ENCODE measurements at regions not wholly inside any gene's neighbourhood (a gene's known extent, or its start where the extent isn't known, plus 50 kb on each side); places are given as distances from the start of the nearest gene placed in this dataset.

GRCh38 chr2:123144082-123144481, 881.0 kb upstream of the CNTNAP5 start:
- intact Hi-C loops (cut with micrococcal nuclease): no loop called here
- ChIA-PET POLR2A (no interaction called here), CTCF (interaction anchor here (1.1 to 1.4 kb wide), 2 partner anchors 10 to 15 kb away, joined by 3 read pairs; no protein-coding TSS in a partner anchor)
- no peak overlapping the region for H3K4me3 Mint-ChIP-seq (ENCODE audit: unreplicated experiment)
- H3K4me1 Mint-ChIP-seq (ENCODE audit: insufficient read depth, unreplicated experiment): peaks cover 5% of the 10 kb centered on the region
- no peak for DNase-seq (ENCODE audit: unreplicated experiment)
- no peak overlapping the region for H3K27ac Mint-ChIP-seq (ENCODE audit: low read depth, unreplicated experiment)
- no peaks in the 10 kb centered on the region for H3K27me3 Mint-ChIP-seq (ENCODE audit: insufficient read depth, unreplicated experiment)
- no peaks in the 10 kb centered on the region for H3K36me3 Mint-ChIP-seq (ENCODE audit: insufficient read depth, unreplicated experiment)
- TF ChIP-seq CTCF (IDR thresholded peaks at IDR 0.05; ENCODE audit: unreplicated experiment): no peak
- no TSS peak for BruUV-seq (replicated peaks)
- no peaks in the 10 kb centered on the region for H3K9me3 Mint-ChIP-seq (ENCODE audit: unreplicated experiment)

GRCh38 chr2:123153041-123153440, 872.0 kb upstream of the CNTNAP5 start:
- Mint-ChIP-seq H3K4me1 (ENCODE audit: insufficient read depth, unreplicated experiment) (peaks cover 7% of the 10 kb centered on the region), H3K9me3 (ENCODE audit: unreplicated experiment) (no peaks in the 10 kb centered on the region), H3K27me3 (ENCODE audit: insufficient read depth, unreplicated experiment) (no peaks in the 10 kb centered on the region), H3K36me3 (ENCODE audit: insufficient read depth, unreplicated experiment) (no peaks in the 10 kb centered on the region), H3K27ac (ENCODE audit: low read depth, unreplicated experiment) (no peak overlapping the region), H3K4me3 (ENCODE audit: unreplicated experiment) (no peak overlapping the region)
- ChIA-PET POLR2A (no interaction called here), CTCF (interaction anchor here (0.6 kb wide), 1 partner anchor 19 kb away, joined by 4 read pairs; no protein-coding TSS in a partner anchor)
- TF ChIP-seq CTCF (IDR thresholded peaks at IDR 0.05; ENCODE audit: unreplicated experiment): no peak
- intact Hi-C loops (cut with micrococcal nuclease): no loop called here
- BruUV-seq (replicated peaks): no TSS peak
- no peak for DNase-seq (ENCODE audit: unreplicated experiment)

- peaks cover 7% of the 10 kb centered on the region for H3K4me1 Mint-ChIP-seq (ENCODE audit: insufficient read depth, unreplicated experiment)
- intact Hi-C loops (cut with micrococcal nuclease): no loop called here
- TF ChIP-seq CTCF (IDR thresholded peaks at IDR 0.05; ENCODE audit: unreplicated experiment): no peak
- no TSS peak for BruUV-seq (replicated peaks)
- no peaks in the 10 kb centered on the region for H3K27me3 Mint-ChIP-seq (ENCODE audit: insufficient read depth, unreplicated experiment)
- no peak overlapping the region for H3K27ac Mint-ChIP-seq (ENCODE audit: low read depth, unreplicated experiment)
- DNase-seq (ENCODE audit: unreplicated experiment): no peak
- no peak overlapping the region for H3K4me3 Mint-ChIP-seq (ENCODE audit: unreplicated experiment)
- no peaks in the 10 kb centered on the region for H3K36me3 Mint-ChIP-seq (ENCODE audit: insufficient read depth, unreplicated experiment)
- CTCF ChIA-PET: interaction anchor here (0.6 to 1.0 kb wide), 2 partner anchors 10 to 673 kb away, joined by 3 to 4 read pairs; no protein-coding TSS in a partner anchor
- POLR2A ChIA-PET: no interaction called here
- no peaks in the 10 kb centered on the region for H3K9me3 Mint-ChIP-seq (ENCODE audit: unreplicated experiment)
Measured at GRCh38 chr2:123154195-123154594, 870.9 kb upstream of the CNTNAP5 start.

- ChIA-PET CTCF (no interaction called here), POLR2A (no interaction called here)
- intact Hi-C loops (cut with micrococcal nuclease): no loop called here
- no peak overlapping the region for H3K27ac Mint-ChIP-seq (ENCODE audit: low read depth, unreplicated experiment)
- TF ChIP-seq CTCF (IDR thresholded peaks at IDR 0.05; ENCODE audit: unreplicated experiment): no peak
- H3K4me1 Mint-ChIP-seq (ENCODE audit: insufficient read depth, unreplicated experiment): peaks cover 7% of the 10 kb centered on the region
- BruUV-seq (replicated peaks): no TSS peak
- no peak overlapping the region for H3K4me3 Mint-ChIP-seq (ENCODE audit: unreplicated experiment)
- H3K27me3 Mint-ChIP-seq (ENCODE audit: insufficient read depth, unreplicated experiment): no peaks in the 10 kb centered on the region
- DNase-seq (ENCODE audit: unreplicated experiment): no peak
- no peaks in the 10 kb centered on the region for H3K9me3 Mint-ChIP-seq (ENCODE audit: unreplicated experiment)
- H3K36me3 Mint-ChIP-seq (ENCODE audit: insufficient read depth, unreplicated experiment): no peaks in the 10 kb centered on the region
Measured at GRCh38 chr2:123157016-123157415, 868.1 kb upstream of the CNTNAP5 start.
